ENCODE measurements at regions not wholly inside any gene's neighbourhood (a gene's known extent, or its start where the extent isn't known, plus 50 kb on each side); places are given as distances from the start of the nearest gene placed in this dataset.

DNA sequence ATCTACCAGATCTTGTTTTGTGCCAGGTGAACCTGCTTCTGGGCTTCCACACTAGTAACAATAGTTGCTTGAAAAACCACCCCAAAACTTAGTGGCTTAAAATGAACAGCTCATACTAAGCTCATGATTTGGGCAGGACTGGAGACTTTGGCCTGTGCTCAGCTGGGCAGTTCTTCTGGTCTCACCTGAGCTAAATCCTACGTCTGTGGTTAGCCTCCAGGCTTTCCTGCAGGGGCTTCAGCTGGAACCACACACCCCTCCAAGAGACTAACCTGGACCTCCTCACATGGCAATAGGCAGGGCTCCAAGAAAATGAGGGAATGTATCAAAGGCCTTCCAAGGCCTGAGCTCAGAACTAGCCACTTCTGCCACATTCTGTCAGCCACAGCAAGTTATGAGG is 144.1 kb downstream of the CD8B2 start:
- DNase-seq = no peak

DNA sequence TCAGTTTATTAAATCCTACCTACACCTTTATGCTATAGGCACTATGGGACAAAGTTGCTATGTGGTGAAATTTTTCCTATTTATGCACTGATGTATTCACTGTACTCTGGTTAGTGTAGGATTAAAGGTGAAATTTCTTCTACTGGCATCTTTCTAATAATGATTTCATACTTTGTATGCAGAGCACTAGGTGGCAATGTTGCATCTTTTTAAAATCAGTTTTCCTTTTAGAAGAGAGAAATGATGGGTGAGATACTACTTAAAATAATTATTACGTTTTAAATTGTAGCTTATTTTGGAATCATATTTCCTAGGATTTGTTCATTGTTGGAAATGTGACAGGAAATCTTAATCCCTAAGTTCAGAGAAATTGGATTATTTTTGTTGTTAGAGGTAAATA is 150.9 kb downstream of the CD8B2 start:
- DNase-seq = no peak

DNA sequence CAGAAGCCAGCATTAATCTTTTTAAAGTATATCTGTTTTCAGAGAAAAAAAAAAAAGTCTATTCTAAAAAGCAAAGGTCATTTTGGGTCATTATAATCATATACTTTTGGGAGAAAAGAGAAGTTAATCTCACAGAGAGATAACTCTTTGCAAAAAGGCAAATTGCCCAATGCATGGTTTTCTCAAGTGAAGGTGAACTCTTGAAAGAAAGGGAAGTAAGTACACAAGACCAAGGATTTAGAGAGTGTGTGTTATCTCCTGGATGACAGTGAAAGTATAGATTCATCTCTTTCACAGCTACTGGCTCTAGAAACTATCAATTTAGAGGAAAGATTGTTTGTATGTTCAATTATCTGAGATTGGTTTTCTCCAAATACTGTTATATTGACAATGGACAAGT is 151.4 kb downstream of the CD8B2 start:
- DNase-seq = no peak

DNA sequence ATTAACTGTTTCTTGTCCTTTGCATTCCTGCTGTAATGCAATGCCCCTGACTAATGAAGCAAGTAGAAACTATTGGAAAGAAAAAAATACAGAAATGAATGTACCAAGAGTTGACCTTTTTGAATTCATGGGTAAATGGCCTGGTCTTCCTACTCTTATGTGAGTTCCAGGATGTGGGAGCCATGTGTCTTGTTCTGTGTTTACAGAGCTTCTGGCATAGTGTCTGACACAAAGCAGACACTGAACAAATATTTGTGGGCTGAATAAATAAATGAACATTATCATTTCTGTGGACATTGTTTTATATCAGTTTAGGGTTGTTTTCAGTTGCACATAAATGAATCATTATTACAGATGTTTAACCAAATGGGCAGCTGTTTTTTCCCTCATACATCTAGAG is 155.5 kb downstream of the CD8B2 start:
- no peak for DNase-seq

DNA sequence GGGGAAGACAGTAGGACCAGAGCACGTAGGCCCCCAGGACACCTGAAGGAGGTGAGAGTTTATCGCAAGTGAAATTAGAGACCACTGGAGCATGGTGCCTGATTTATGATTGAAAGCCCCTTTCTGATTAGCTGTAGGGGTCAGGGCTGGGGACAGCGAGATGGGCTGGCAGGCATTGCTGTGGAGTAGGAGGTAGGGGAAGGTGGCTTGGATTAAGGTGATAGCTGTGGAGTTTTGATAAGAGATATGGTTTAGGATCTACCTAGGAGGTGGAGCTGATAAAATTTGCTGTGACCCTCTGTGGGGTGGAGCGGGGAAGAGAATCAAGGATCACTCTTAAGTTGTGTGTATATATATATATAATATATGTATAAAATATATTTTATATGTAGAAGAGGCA is 157.5 kb downstream of the CD8B2 start:
- DNase-seq = no peak

GRCh38 chr2:106646605-106647004 is 159.4 kb downstream of the CD8B2 start:
- no peak for DNase-seq

DNA sequence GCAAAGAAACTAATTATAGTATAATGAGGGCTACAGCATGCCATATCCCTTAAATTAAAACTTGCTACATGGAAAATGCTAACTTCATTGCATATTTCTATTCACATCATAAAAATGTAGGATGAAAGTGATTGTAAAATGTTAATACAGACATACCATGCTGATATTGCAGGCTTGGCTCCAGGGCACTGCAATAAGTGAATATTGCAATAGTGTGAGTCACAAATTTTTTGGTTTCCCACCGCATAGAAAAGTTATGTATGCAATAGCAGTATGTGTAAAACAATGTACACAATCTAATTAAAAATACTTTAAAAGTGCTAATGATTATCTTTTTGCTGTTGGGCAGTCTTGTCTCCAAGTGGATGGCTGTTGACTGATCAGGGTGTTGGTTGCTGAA is 162.1 kb downstream of the CD8B2 start:
- DNase-seq = no peak

DNA sequence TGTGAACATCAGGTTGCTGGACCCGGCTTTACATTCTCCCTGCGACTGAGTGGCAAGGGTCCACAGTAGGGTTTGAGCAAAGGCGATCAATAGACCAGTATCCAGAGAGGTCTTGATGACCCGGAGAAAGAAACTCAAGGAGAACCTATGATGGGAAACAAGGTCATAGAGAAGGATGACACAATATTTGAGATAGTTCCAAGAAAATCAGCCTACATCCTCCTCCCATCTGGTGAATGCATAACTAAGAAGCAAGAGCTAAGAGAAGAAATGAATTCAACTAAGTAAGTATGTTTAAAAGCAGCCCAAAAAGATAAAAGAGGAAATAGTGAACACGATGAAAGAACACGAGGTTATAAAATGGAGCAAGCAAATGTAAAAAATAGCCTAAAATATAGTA is 166.3 kb downstream of the CD8B2 start:
- no peak for DNase-seq

- no peak for DNase-seq
Measured at GRCh38 chr2:106658616-106659015, 171.5 kb downstream of the CD8B2 start.

- no peak for DNase-seq
Measured at GRCh38 chr2:106664669-106665068, 177.5 kb downstream of the CD8B2 start.

GRCh38 chr2:106667478-106668070 is 180.4 kb downstream of the CD8B2 start:
- DNase-seq = no peak

- no peak for DNase-seq
Measured at GRCh38 chr2:106685180-106685897, 198.2 kb downstream of the CD8B2 start.

DNA sequence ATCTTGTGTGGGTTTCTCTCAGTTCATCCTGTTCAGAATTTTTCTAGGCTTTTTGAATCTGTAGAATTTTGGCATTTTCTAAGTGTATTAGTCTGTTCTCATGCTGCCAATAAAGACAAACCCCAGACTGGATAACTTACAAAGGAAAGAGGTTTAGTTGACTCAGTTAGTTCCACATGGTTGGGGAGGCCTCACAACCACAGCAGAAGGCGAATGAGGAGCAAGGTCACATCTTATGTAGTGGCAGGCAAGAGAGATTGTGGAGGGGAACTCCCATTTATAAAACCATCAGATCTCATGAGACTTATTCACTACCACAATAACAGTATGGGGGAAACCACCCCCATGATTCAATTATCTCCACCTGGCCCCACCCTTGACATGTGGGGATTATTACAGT is 199.2 kb downstream of the ST6GAL2 start:
- no peak for DNase-seq

DNA sequence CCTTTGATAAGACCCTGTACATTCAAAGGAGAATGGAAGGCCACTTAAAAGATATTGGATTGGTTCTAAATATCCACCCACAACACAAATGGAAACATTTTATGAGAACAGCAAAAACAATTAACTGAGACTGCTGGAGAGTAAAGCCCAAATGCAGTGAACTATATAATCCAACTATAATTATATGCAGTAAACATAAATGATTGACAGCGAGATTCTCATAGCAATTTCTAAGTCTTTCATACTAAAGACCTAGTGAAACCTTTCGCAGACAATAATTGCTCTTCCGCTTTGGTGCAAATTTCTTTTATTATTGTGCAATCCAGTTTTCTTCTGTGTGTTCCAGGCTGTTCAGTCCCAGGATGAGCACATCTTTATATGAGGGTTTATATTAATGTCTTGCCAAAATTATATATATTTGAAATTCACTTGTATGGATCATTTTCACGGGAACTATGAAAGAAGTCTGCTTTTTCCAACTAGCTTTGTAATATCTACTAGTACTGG is 190.9 kb downstream of the ST6GAL2 start:
- no peak for DNase-seq

DNA sequence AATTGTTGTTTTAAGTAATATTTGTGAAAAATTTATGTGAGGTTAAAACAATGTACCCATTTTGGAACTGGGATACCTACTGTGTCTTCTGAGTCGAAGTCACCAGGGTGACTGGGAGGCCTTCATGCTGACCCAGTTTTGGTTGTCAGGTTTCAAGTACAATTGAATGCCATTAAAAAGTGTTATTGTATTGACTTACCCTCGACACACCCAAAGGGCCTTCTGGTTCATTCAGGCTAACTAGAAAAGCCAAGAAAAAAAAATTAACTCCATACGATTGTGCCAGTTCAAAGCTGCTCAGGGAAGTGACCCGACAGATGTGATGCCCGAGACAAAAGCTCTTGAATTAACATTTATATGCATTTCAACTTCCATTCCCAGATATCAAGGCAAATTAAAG is 190.0 kb downstream of the ST6GAL2 start:
- DNase-seq = no peak

DNA sequence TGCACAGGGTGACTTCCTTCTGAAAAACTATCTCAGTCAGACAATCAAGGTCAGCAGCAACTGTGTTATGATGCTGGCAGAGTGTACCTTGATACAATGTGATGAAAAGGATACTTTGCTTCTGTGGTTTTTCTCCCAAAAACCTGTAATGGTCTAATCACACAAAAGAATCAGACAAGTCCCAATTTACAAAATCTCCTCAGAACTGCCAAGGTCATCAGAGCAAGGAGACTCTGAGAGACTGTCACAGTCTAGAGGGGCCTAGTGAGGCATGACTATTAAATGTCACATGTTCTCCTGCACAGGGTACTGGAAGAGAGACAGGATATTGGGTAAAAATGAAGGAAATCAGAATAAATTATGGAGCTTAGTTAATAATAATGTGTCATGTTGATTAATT is 185.4 kb downstream of the ST6GAL2 start:
- DNase-seq = no peak

GRCh38 chr2:106701203-106702022 is 184.6 kb downstream of the ST6GAL2 start:
- no peak for DNase-seq

GRCh38 chr2:106703161-106703560 is 182.8 kb downstream of the ST6GAL2 start:
- DNase-seq = no peak

DNA sequence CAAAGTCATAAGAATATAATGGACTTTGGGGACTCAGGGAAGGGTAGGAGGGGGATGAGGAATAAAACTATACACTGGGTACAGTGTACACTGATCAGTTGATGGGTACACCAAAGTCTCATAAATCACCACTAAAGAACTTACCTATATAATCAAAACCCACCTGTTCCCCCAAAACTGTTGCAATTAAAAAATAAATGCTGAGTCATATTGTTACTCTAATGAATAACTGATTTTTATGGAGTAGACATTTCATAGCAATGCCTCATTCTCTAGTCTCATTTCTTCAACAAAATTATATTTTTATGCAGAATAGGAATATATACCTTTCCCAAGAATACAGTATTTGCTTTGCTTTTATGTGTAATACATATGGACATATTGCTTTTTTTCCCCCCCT is 181.2 kb downstream of the ST6GAL2 start:
- DNase-seq = no peak

DNA sequence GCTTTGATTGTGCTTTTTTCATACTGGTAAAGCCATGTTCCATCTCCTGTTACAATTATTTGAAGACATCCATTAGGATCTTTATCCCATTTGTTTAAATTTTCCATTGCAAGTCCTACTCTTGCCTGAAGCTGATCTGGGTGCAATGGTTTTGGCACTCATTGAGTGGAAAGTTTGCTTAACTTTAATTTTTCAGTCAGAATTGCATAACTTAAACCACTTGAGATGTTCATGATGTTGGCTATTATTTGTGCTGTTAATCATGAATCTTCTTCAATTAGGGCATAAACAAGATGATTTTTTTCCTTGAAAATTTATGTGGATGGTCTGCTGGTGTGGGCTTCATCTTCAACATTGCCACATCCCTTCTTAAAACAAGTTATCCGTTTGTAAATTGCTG is 180.1 kb downstream of the ST6GAL2 start:
- DNase-seq = no peak

- no peak for DNase-seq
Measured at GRCh38 chr2:106706283-106706682, 179.7 kb downstream of the ST6GAL2 start.

GRCh38 chr2:106708209-106708608 is 177.8 kb downstream of the ST6GAL2 start:
- DNase-seq = no peak

- DNase-seq = no peak
Measured at GRCh38 chr2:106709229-106709628, 176.7 kb downstream of the ST6GAL2 start.

DNA sequence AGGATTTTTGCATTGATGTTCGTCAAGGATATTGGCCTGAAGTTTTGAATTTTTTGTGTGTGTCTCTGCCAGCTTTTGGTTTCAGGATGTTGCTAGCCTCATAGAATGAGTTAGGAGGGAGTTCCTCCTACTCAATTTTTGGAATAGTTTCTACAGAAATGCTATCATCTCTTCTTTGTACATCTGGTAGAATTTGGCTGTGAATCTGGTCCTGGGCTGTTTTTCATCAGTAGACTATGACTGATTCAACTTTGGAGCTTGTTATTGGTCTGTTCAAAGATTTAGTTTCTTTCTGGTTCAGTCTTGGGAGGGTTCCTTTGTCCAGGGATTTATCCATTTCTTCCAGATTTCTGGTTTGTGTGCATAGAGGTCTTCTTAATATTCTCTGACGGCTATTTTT is 166.7 kb downstream of the ST6GAL2 start:
- DNase-seq = no peak

Measured in NCI-H146 (cell line).